Vagina (tissue), 2 donors: ENCODE measurements at regions not wholly inside any gene's neighbourhood (a gene's known extent, or its start where the extent isn't known, plus 50 kb on each side); places are given as distances from the start of the nearest gene placed in this dataset.
"Not testable (repeated sequence)": the region's sequence is repeated elsewhere in the genome, so short reads cannot be mapped to it uniquely, and the experiment has no call there.

ENCODE experiments used
- POLR2A ChIP-seq, 2 donors: fragments of 450-650 bp; IDR thresholded peaks; one replicate each; pipeline ENCODE4 v1.6.1; 2017; ENCODE audit warnings: antibody characterized with exemption in 2 of 2, mild to moderate bottlenecking in 2 of 2, moderate library complexity in 2 of 2
- TF ChIP-seq, protein P1 (sequence below), 3 experiments: fragments of 450-650 bp in 2 of 3; fragments of 200-600 bp in 1 of 3; sonication (generic) in 1 of 3; IDR thresholded peaks; one replicate each; pipeline ENCODE4 v1.5.1; 2017 to 2019; ENCODE audit warnings: antibody characterized with exemption in 3 of 3, mild to moderate bottlenecking in 2 of 3, moderate library complexity in 2 of 3

- TF ChIP-seq, protein P1, sequence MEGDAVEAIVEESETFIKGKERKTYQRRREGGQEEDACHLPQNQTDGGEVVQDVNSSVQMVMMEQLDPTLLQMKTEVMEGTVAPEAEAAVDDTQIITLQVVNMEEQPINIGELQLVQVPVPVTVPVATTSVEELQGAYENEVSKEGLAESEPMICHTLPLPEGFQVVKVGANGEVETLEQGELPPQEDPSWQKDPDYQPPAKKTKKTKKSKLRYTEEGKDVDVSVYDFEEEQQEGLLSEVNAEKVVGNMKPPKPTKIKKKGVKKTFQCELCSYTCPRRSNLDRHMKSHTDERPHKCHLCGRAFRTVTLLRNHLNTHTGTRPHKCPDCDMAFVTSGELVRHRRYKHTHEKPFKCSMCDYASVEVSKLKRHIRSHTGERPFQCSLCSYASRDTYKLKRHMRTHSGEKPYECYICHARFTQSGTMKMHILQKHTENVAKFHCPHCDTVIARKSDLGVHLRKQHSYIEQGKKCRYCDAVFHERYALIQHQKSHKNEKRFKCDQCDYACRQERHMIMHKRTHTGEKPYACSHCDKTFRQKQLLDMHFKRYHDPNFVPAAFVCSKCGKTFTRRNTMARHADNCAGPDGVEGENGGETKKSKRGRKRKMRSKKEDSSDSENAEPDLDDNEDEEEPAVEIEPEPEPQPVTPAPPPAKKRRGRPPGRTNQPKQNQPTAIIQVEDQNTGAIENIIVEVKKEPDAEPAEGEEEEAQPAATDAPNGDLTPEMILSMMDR (IDR thresholded peaks at IDR 0.05), result not testable (repeated sequence)
- TF ChIP-seq POLR2A (IDR thresholded peaks at IDR 0.05), result not testable (repeated sequence)
These were observed 832.9 kb downstream of the CENPC start for GRCh38 chr4:66712301-66712921.
